VCaP (cell line): ENCODE measurements at regions not wholly inside any gene's neighbourhood (a gene's known extent, or its start where the extent isn't known, plus 50 kb on each side); places are given as distances from the start of the nearest gene placed in this dataset.
A peak's percentile ranks its signal among the peaks of the same experiment; 100 is the strongest.

Experiments used
- H3K27ac ChIP-seq: fragments of 450-650 bp; 2 replicates; pipeline ENCODE4 v1.5.1; 2017
- CTCF ChIP-seq: fragments of 450-650 bp; conservative IDR thresholded peaks from 2 replicates; pipeline ENCODE4 v1.5.1; 2017; ENCODE audit warnings: mild to moderate bottlenecking, moderate library complexity

GRCh38 chr12:30448038-30448437 lies 247.6 kb downstream of the IPO8 start:
- no peak for TF ChIP-seq CTCF
- no peak overlapping the region for H3K27ac ChIP-seq

GRCh38 chr12:30447061-30447750 lies 248.5 kb downstream of the IPO8 start:
- H3K27ac ChIP-seq = no peak overlapping the region
- no peak for TF ChIP-seq CTCF

- no peak for TF ChIP-seq CTCF
- no peak overlapping the region for H3K27ac ChIP-seq
Measured at GRCh38 chr12:30442461-30442860, 253.2 kb downstream of the IPO8 start.

- TF ChIP-seq CTCF = peak; percentile 69
- H3K27ac ChIP-seq = no peak overlapping the region
Measured at GRCh38 chr12:30440826-30441602, 254.7 kb downstream of the IPO8 start.

- peak overlapping the region; percentile 59 for H3K27ac ChIP-seq
- TF ChIP-seq CTCF = no peak
Measured at GRCh38 chr12:30439201-30439600, 256.5 kb downstream of the IPO8 start.

GRCh38 chr12:30438601-30439041 lies 257.0 kb downstream of the IPO8 start:
- no peak for TF ChIP-seq CTCF
- peak overlapping the region; percentile 59 for H3K27ac ChIP-seq

- TF ChIP-seq CTCF = no peak
- H3K27ac ChIP-seq = peak overlapping the region; percentile 59
Measured at GRCh38 chr12:30437616-30438015, 258.1 kb downstream of the IPO8 start.
